ENCODE measurements at regions not wholly inside any gene's neighbourhood (a gene's known extent, or its start where the extent isn't known, plus 50 kb on each side); places are given as distances from the start of the nearest gene placed in this dataset.

GRCh38 chr9:103802068-103802467, 292.0 kb upstream of the SMC2 start:
- Histone ChIP-seq H3K4me1 (peaks cover 0 to 22% (median 0%) of the 10 kb centered on the region in 10 experiments; a peak in 4 of 20 replicates), H3K36me3 (no peaks in the 10 kb centered on the region), H3K27ac (no peak overlapping the region), H3K4me3 (no peak overlapping the region), H3K9me3 (replicated peaks in 1 of 11) (no peaks in the 10 kb centered on the region), H3K9ac (no peak overlapping the region), H3K27me3 (no peaks in the 10 kb centered on the region), H3K4me2 (no peak overlapping the region), H4K20me1 (no peaks in the 10 kb centered on the region)
- TF ChIP-seq Cebpa-rat (IDR thresholded peaks at IDR 0.05) = no peak

GRCh38 chr9:103803245-103803644, 290.9 kb upstream of the SMC2 start:
- H3K9me3 ChIP-seq (replicated peaks in 1 of 11) = no peaks in the 10 kb centered on the region
- TF ChIP-seq Cebpa-rat (IDR thresholded peaks at IDR 0.05) = no peak
- H3K4me2 ChIP-seq = no peak overlapping the region
- no peak overlapping the region for H3K9ac ChIP-seq
- H3K27me3 ChIP-seq = no peaks in the 10 kb centered on the region
- H3K4me3 ChIP-seq = no peak overlapping the region
- no peak overlapping the region for H3K27ac ChIP-seq
- H4K20me1 ChIP-seq = no peaks in the 10 kb centered on the region
- H3K4me1 ChIP-seq = peaks cover 0 to 21% (median 0%) of the 10 kb centered on the region in 10 experiments; a peak in 4 of 20 replicates
- no peaks in the 10 kb centered on the region for H3K36me3 ChIP-seq

- Histone ChIP-seq H3K27me3 (no peaks in the 10 kb centered on the region), H4K20me1 (no peaks in the 10 kb centered on the region), H3K9me3 (replicated peaks in 1 of 11) (no peaks in the 10 kb centered on the region), H3K4me2 (no peak overlapping the region), H3K27ac (no peak overlapping the region), H3K36me3 (no peaks in the 10 kb centered on the region), H3K4me1 (peaks cover 0 to 13% (median 0%) of the 10 kb centered on the region in 10 experiments; a peak in 2 of 20 replicates), H3K4me3 (no peak overlapping the region), H3K9ac (no peak overlapping the region)
- TF ChIP-seq Cebpa-rat (IDR thresholded peaks at IDR 0.05) = no peak
Measured at GRCh38 chr9:103804077-103804735, 289.9 kb upstream of the SMC2 start.

GRCh38 chr9:103809745-103810144, 284.4 kb upstream of the SMC2 start:
- no peak for TF ChIP-seq Cebpa-rat (IDR thresholded peaks at IDR 0.05)
- Histone ChIP-seq H4K20me1 (no peaks in the 10 kb centered on the region), H3K27ac (no peak overlapping the region), H3K36me3 (no peaks in the 10 kb centered on the region), H3K4me3 (no peak overlapping the region), H3K27me3 (no peaks in the 10 kb centered on the region), H3K9ac (no peak overlapping the region), H3K9me3 (replicated peaks in 1 of 11) (no peaks in the 10 kb centered on the region), H3K4me1 (no peaks in the 10 kb centered on the region), H3K4me2 (no peak overlapping the region)

- H3K4me2 ChIP-seq = no peak overlapping the region
- H3K27ac ChIP-seq = no peak overlapping the region
- H3K9ac ChIP-seq = no peak overlapping the region
- no peaks in the 10 kb centered on the region for H3K36me3 ChIP-seq
- no peak for TF ChIP-seq Cebpa-rat (IDR thresholded peaks at IDR 0.05)
- H4K20me1 ChIP-seq = no peaks in the 10 kb centered on the region
- H3K4me3 ChIP-seq = no peak overlapping the region
- no peaks in the 10 kb centered on the region for H3K9me3 ChIP-seq (replicated peaks in 1 of 11)
- H3K27me3 ChIP-seq = no peaks in the 10 kb centered on the region
- no peaks in the 10 kb centered on the region for H3K4me1 ChIP-seq
Measured at GRCh38 chr9:103811462-103811861, 282.6 kb upstream of the SMC2 start.

GRCh38 chr9:103816146-103816545, 278.0 kb upstream of the SMC2 start:
- Histone ChIP-seq H3K4me3 (no peak overlapping the region), H3K27ac (no peak overlapping the region), H4K20me1 (no peaks in the 10 kb centered on the region), H3K36me3 (no peaks in the 10 kb centered on the region), H3K9ac (no peak overlapping the region), H3K9me3 (replicated peaks in 1 of 11) (no peaks in the 10 kb centered on the region), H3K4me2 (no peak overlapping the region), H3K27me3 (no peaks in the 10 kb centered on the region), H3K4me1 (peaks cover 0 to 9% (median 6%) of the 10 kb centered on the region in 10 experiments; a peak in 11 of 20 replicates)
- no peak for TF ChIP-seq Cebpa-rat (IDR thresholded peaks at IDR 0.05)

- Histone ChIP-seq H3K9ac (no peak overlapping the region), H3K4me3 (no peak overlapping the region), H3K36me3 (no peaks in the 10 kb centered on the region), H3K4me2 (peak overlapping the region in 3 of 11 experiments; percentile 12 to 36 (median 32); a peak in 3 of 22 replicates), H4K20me1 (no peaks in the 10 kb centered on the region), H3K27ac (no peak overlapping the region), H3K27me3 (no peaks in the 10 kb centered on the region), H3K4me1 (peaks cover 0 to 9% (median 6%) of the 10 kb centered on the region in 10 experiments; a peak in 11 of 20 replicates), H3K9me3 (replicated peaks in 1 of 11) (no peaks in the 10 kb centered on the region)
- TF ChIP-seq Cebpa-rat (IDR thresholded peaks at IDR 0.05) = no peak
Measured at GRCh38 chr9:103819936-103820335, 274.2 kb upstream of the SMC2 start.

GRCh38 chr9:103821115-103821514, 273.0 kb upstream of the SMC2 start:
- Histone ChIP-seq H3K9ac (no peak overlapping the region), H3K4me1 (peaks cover 0 to 9% (median 6%) of the 10 kb centered on the region in 10 experiments; a peak in 11 of 20 replicates), H3K27me3 (no peaks in the 10 kb centered on the region), H3K36me3 (no peaks in the 10 kb centered on the region), H4K20me1 (no peaks in the 10 kb centered on the region), H3K4me3 (no peak overlapping the region), H3K9me3 (replicated peaks in 1 of 11) (no peaks in the 10 kb centered on the region), H3K4me2 (no peak overlapping the region), H3K27ac (no peak overlapping the region)
- no peak for TF ChIP-seq Cebpa-rat (IDR thresholded peaks at IDR 0.05)

GRCh38 chr9:103837940-103838339, 256.2 kb upstream of the SMC2 start:
- no peak for TF ChIP-seq Cebpa-rat (IDR thresholded peaks at IDR 0.05)
- H3K27ac ChIP-seq = no peak overlapping the region
- H3K9ac ChIP-seq = no peak overlapping the region
- H3K27me3 ChIP-seq = no peaks in the 10 kb centered on the region
- H4K20me1 ChIP-seq = no peaks in the 10 kb centered on the region
- no peak overlapping the region for H3K4me3 ChIP-seq
- H3K36me3 ChIP-seq = no peaks in the 10 kb centered on the region
- H3K4me1 ChIP-seq = no peaks in the 10 kb centered on the region
- H3K4me2 ChIP-seq = no peak overlapping the region
- no peaks in the 10 kb centered on the region for H3K9me3 ChIP-seq (replicated peaks in 1 of 11)

GRCh38 chr9:103839197-103839596, 254.9 kb upstream of the SMC2 start:
- no peak overlapping the region for H3K4me2 ChIP-seq
- TF ChIP-seq Cebpa-rat (IDR thresholded peaks at IDR 0.05) = no peak
- no peaks in the 10 kb centered on the region for H3K27me3 ChIP-seq
- H4K20me1 ChIP-seq = no peaks in the 10 kb centered on the region
- no peak overlapping the region for H3K9ac ChIP-seq
- 0 out of 22 replicates have a peak, but pooled peaks cover 0 to 3% (median 0%) of the 10 kb centered on the region in 11 experiments for H3K9me3 ChIP-seq (replicated peaks in 1 of 11)
- no peaks in the 10 kb centered on the region for H3K4me1 ChIP-seq
- no peaks in the 10 kb centered on the region for H3K36me3 ChIP-seq
- no peak overlapping the region for H3K4me3 ChIP-seq
- H3K27ac ChIP-seq = no peak overlapping the region

All from BLaER1 treated with 17β-estradiol and CSF1 and Interleukin-3, amounts not matched to agents 10 nM and 100 nM (cell line).